ENCODE measurements at regions not wholly inside any gene's neighbourhood (a gene's known extent, or its start where the extent isn't known, plus 50 kb on each side); places are given as distances from the start of the nearest gene placed in this dataset.

DNA sequence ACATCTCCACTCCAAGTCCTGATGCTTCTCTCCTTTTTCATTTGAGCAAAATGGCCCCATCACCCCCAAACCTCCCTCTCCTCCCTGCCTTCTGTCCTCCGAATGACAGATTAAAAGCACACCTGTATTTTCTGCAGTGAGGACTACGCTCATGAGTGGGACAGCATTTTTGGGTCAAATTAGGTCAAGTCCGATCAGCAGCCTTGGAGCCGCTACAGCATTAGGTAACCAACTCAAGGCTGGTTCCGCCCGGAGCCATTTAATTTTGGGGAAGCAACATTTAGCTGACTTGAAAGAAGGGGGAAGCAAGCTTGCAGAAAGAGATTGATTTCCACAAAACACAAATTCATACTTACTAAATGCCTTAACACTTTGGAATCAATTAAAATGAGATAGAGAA lies 324.1 kb upstream of the CDH5 start:
- TF ChIP-seq CTCF (IDR thresholded peaks at IDR 0.05; ENCODE audit: insufficient read depth, low read length) (no peak), POLR2AphosphoS5 (IDR thresholded peaks at IDR 0.05; ENCODE audit: low read depth) (no peak), GABPA (IDR thresholded peaks at IDR 0.05; ENCODE audit: low read depth) (no peak)
- TF ChIP-seq, protein P1, sequence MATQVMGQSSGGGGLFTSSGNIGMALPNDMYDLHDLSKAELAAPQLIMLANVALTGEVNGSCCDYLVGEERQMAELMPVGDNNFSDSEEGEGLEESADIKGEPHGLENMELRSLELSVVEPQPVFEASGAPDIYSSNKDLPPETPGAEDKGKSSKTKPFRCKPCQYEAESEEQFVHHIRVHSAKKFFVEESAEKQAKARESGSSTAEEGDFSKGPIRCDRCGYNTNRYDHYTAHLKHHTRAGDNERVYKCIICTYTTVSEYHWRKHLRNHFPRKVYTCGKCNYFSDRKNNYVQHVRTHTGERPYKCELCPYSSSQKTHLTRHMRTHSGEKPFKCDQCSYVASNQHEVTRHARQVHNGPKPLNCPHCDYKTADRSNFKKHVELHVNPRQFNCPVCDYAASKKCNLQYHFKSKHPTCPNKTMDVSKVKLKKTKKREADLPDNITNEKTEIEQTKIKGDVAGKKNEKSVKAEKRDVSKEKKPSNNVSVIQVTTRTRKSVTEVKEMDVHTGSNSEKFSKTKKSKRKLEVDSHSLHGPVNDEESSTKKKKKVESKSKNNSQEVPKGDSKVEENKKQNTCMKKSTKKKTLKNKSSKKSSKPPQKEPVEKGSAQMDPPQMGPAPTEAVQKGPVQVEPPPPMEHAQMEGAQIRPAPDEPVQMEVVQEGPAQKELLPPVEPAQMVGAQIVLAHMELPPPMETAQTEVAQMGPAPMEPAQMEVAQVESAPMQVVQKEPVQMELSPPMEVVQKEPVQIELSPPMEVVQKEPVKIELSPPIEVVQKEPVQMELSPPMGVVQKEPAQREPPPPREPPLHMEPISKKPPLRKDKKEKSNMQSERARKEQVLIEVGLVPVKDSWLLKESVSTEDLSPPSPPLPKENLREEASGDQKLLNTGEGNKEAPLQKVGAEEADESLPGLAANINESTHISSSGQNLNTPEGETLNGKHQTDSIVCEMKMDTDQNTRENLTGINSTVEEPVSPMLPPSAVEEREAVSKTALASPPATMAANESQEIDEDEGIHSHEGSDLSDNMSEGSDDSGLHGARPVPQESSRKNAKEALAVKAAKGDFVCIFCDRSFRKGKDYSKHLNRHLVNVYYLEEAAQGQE (IDR thresholded peaks at IDR 0.05; ENCODE audit: insufficient replicate concordance, low read depth) = no peak
